GM04504 (cell line): ENCODE measurements at regions not wholly inside any gene's neighbourhood (a gene's known extent, or its start where the extent isn't known, plus 50 kb on each side); places are given as distances from the start of the nearest gene placed in this dataset.
"Not testable (repeated sequence)": the region's sequence is repeated elsewhere in the genome, so short reads cannot be mapped to it uniquely, and the experiment has no call there.

Experiments used
- DNase-seq: peaks from one replicate; pipeline ENCODE4 v3.0.0-alpha.2; 2012; ENCODE audit warnings: low read depth

- DNase-seq, result no peak
Measured at GRCh38 chr7:41428381-41428780, 274.5 kb downstream of the INHBA start.

GRCh38 chr7:41425926-41426325, 277.0 kb downstream of the INHBA start:
- peak; percentile 40 for DNase-seq

DNA sequence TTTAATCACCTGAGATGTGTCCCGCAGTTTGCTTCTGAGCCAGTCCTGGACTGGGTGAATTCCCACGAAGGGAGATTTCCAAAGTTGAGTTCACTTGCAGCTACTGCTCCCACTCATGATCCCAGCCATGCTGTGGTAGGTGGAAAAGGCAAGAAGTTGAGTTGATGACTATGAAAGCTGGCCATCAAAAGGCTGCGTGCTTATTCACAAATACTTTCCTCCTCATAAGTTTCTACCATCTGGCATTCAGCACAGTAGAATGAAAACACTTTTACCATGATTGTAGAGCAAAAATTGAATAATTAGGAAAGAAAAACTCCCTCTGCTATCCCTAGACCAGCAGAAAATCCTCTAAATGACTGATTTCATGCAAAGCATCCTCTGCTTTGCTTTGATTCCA, 281.8 kb downstream of the INHBA start:
- DNase-seq, result no peak

- DNase-seq, result peak; percentile 36
Measured at GRCh38 chr7:41420421-41420820, 282.5 kb downstream of the INHBA start.

DNA sequence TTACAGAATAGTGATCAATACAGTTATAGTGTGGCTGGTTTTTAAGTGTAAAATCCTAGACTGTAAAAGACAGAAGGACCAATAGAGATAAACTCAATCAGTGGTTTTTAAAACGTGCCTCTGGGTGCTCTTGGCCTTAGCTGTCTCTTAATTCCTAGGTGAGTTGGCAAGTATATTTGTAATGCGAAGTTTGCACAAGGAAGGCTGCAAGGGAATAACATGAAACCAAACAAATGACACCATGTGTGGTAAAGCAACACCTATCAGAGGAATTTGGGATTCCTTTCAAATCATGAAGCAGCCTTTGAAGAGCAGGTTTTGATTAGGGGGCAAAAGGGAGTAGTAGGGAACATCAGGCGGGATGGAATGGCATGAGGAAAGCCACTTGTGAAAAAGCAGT, 284.6 kb downstream of the INHBA start:
- no peak for DNase-seq

DNA sequence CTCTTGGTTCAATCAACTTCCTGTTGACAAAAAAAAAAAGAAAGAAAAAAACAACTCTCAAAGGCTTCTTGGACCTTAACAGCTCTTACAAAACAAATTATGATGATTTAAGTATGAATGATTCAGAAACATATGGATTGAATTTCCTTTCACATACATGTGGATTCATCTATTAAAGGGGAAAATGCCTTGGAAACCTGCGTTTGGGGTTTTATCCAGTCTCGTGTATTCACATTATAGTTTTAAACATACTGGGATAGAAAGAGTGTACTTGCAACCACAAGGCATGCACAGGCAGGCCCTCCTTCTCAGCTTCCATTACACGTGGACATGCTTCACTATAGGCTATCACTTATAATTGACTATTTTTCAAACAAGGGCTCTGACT, 286.7 kb downstream of the INHBA start:
- DNase-seq, result no peak

- no peak for DNase-seq
Measured at GRCh38 chr7:41415471-41416207, 287.3 kb downstream of the INHBA start.

GRCh38 chr7:41415051-41415450, 287.8 kb downstream of the INHBA start:
- no peak for DNase-seq

GRCh38 chr7:41404375-41405074, 298.4 kb downstream of the INHBA start:
- DNase-seq, result no peak

DNA sequence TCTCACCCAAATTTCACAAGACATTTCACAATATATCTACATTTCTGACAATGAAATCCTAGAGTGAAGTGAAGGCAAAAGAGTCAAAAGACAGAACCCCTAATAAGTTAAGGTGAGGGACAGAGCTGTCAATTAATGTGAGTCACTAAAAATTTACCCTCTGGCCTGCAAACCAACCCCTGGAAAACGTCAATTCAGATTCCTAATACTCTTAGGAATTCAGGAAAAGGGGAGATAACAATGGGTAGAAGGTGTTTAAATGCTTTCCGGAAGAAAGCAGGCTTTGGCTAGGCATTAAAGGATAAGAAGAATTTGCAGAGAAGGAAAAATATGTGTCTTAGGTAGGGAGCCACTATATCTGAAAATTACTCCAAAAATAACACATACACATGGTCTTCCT, 299.6 kb downstream of the INHBA start:
- DNase-seq, result no peak

GRCh38 chr7:41401833-41402232, 301.1 kb downstream of the INHBA start:
- DNase-seq, result no peak

GRCh38 chr7:41399171-41399570, 303.7 kb downstream of the INHBA start:
- DNase-seq, result no peak

GRCh38 chr7:41391818-41392217, 311.1 kb downstream of the INHBA start:
- no peak for DNase-seq

GRCh38 chr7:41388933-41389332, 314.0 kb downstream of the INHBA start:
- not testable (repeated sequence) for DNase-seq

DNA sequence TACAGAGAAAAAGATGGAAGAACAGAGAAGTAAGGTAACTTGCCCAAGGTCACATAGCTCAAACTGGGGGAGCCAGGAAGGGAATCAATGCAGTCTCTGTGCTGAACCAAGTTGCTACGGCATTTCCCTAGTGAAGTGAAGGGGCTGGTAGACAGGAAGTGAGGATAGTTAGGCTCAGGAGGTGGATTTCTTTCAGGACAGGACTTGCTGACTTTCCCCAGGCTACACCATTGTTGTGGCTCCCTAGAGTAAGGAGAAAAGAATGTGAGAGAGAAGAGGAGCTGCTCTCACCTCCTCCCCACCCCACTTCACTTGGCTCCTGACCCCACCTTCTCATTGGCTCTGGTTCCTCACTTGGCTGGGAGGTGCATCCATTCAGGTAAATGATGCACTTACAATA, 316.9 kb downstream of the INHBA start:
- no peak for DNase-seq

GRCh38 chr7:41384418-41384817, 318.5 kb downstream of the INHBA start:
- DNase-seq, result no peak

GRCh38 chr7:41383596-41383995, 319.3 kb downstream of the INHBA start:
- no peak for DNase-seq

DNA sequence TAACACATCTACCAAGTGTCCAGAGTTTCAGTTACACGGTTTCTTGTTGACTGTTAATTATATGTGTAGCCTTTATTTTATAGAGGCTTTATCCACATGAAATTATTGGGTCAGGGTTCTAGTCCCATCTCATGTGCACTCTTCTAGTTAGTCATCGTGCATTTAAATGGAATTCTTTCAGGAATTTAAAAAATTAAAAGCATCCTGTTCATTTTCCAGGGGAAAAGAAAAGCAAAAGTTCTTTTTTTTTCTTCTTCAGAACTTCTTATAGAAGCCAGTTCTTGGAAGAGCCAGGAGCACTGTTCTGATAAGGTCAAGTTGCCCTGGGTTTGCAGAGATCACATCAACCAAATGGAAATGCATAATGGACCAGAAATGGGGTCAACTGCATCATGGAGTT, 324.7 kb downstream of the INHBA start:
- no peak for DNase-seq

DNA sequence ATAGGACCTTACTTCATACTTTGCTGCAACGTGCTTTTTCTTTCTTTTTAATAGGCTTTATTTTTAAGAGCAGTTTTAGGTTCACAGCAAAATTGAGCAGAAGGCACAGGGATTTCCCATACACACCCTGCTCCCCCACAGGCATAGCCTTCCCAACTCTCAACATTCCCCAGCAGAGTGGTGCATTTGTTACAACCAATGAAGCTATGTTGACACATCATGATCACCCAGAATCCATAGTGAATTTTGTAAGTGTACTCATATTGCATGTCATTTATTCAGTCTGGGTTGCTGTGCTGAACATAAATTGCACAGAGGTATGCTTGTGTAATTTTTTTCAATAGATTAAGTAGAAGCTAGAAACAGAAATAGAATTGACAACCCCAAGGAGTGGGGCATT, 327.3 kb downstream of the INHBA start:
- no peak for DNase-seq

DNA sequence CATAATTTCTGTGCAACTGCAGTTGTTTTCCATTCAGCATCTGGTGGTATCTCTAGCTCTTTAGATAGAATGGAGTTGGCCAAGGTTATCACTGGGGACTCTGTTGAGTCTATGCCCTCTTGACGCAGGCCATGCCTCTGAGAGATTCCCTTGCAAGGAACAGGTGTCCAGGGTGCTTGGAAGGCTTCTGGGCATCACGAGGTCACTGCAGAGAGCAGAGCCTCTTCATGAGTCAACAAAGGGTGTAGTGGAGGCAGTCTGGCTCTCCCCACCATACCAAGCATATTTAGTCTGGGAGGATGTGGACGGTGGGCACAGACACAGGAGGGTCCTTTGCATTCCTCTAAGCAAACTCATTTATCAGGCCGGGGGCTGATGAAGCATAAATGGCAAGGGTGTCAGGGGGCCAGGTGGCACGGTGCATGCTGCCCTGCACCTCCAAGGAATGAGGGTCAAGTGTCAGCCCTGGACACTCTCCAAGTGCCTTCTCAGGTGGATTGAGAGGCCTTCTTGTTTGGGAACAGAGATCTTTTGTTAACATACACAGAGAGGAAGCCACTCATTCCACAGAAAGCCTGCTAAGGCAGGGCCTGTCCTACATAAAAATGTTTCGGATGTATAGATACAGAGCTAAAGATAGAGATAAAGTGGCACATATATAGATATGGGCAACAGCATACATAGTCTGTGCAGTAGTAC, 328.6 kb downstream of the INHBA start:
- no peak for DNase-seq

DNA sequence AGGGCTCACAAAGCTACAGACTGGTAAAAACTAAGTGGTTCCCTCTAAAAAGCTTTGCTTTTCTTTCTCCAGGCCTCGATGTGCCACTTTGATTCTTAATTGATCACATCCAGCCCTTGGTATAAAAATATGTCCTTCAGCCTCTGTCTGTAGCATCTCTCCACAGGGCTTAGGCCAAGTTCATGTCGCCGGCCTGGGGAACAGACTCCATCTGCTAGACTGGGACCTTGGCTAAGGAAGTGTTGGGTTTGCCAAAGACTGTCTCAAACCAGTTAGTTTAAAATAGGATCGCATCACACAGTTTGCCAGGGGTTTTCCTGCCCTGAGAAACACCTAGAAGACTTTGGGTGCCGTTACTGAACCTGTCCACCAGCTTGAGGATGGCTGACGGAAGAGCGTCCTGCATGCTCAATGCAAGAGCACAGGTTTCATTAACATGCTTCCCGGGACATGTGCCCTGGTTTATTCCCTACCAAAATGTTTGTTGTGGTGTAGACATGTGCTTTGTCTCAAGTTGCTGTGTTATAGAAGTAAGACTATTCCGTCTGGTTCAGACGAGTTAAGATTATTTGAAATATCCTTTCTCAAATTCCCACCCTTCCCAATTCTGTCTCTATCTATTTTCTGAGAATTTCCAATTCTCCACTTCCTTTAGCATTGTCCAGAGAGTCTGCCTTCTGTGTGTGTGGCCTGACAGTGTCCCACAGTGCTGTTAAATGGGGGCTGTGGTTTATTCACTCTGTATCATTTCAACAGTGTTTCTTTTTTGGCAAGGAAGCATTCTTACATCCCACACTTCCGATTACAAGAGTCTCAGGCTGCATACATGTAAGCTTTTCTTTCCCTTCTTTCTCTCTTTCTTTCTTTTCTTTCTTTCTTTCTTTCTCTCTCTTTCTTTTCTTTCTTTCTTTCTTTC, 334.7 kb downstream of the INHBA start:
- DNase-seq, result no peak

- DNase-seq, result no peak
Measured at GRCh38 chr7:41351091-41351490, 351.8 kb downstream of the INHBA start.
